ENCODE measurements at regions not wholly inside any gene's neighbourhood (a gene's known extent, or its start where the extent isn't known, plus 50 kb on each side); places are given as distances from the start of the nearest gene placed in this dataset.

GRCh38 chr11:19366992-19367709 lies 126.4 kb upstream of the E2F8 start:
- Histone ChIP-seq H3K36me3 (no peaks in the 10 kb centered on the region), H3K4me1 (peaks cover 0 to 5% of the 10 kb centered on the region in 2 donors), H3K27me3 (no peaks in the 10 kb centered on the region), H3K4me3 (no peak overlapping the region), H3K9me3 (no peaks in the 10 kb centered on the region), H3K27ac (no peak overlapping the region)
- DNase-seq (no peak), ATAC-seq (no peak)
- TF ChIP-seq, protein P1, sequence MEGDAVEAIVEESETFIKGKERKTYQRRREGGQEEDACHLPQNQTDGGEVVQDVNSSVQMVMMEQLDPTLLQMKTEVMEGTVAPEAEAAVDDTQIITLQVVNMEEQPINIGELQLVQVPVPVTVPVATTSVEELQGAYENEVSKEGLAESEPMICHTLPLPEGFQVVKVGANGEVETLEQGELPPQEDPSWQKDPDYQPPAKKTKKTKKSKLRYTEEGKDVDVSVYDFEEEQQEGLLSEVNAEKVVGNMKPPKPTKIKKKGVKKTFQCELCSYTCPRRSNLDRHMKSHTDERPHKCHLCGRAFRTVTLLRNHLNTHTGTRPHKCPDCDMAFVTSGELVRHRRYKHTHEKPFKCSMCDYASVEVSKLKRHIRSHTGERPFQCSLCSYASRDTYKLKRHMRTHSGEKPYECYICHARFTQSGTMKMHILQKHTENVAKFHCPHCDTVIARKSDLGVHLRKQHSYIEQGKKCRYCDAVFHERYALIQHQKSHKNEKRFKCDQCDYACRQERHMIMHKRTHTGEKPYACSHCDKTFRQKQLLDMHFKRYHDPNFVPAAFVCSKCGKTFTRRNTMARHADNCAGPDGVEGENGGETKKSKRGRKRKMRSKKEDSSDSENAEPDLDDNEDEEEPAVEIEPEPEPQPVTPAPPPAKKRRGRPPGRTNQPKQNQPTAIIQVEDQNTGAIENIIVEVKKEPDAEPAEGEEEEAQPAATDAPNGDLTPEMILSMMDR (IDR thresholded peaks at IDR 0.05), result no peak
- intact Hi-C loops (cut with DNase I), result no loop called here

DNA sequence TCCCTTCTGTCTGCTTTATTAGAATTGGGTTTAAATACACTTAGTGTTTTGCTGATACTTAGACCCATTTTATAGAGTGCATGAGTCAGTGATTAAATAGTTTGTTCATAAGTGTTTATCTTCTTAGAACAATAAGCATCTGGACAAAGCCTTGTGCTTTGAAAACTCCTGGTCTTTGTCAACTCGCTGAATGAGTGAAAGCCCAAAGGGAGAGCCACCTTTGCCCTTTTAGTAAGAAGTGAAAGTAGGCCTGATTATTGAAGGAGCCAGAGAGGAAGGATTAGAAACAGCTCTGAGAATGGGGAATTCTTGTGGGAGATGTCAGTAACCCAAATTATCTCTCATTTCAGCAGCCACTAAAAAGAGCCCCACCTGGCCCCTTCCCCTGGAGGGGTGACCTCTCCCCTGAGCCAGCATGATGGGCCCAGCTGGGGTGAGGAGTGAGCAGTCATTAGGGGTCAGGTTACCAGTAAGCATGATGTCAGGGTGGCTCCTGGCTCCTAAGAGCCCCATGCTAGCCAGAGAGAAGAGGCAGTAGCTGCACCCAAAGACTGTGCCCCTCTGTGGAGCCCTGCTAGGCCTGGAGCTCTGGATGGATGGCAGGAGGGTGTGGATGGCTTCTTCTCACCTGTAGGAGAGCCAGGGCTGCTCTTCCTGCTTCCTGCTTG lies 125.1 kb upstream of the E2F8 start:
- TF ChIP-seq, protein P1 (IDR thresholded peaks at IDR 0.05), result no peak

GRCh38 chr11:19359221-19360000 lies 118.7 kb upstream of the E2F8 start:
- H3K36me3 ChIP-seq, result no peaks in the 10 kb centered on the region
- TF ChIP-seq, protein P1 (IDR thresholded peaks at IDR 0.05), result no peak
- ATAC-seq (no peak), DNase-seq (no peak)
- H3K27me3 ChIP-seq, result peaks cover 0 to 4% of the 10 kb centered on the region in 2 donors
- no peaks in the 10 kb centered on the region for H3K9me3 ChIP-seq
- H3K27ac ChIP-seq, result no peak overlapping the region
- H3K4me3 ChIP-seq, result no peak overlapping the region
- no peaks in the 10 kb centered on the region for H3K4me1 ChIP-seq
- intact Hi-C loops (cut with DNase I), result no loop called here

More for the DNA sequence above, 125.1 kb upstream of the E2F8 start:
- DNase-seq, result no peak
- Histone ChIP-seq H3K27me3 (no peaks in the 10 kb centered on the region), H3K36me3 (no peaks in the 10 kb centered on the region), H3K4me1 (peaks cover 0 to 5% of the 10 kb centered on the region in 2 donors), H3K9me3 (no peaks in the 10 kb centered on the region), H3K4me3 (no peak overlapping the region), H3K27ac (no peak overlapping the region)
- ATAC-seq, result no peak
- intact Hi-C loops (cut with DNase I), result no loop called here

DNA sequence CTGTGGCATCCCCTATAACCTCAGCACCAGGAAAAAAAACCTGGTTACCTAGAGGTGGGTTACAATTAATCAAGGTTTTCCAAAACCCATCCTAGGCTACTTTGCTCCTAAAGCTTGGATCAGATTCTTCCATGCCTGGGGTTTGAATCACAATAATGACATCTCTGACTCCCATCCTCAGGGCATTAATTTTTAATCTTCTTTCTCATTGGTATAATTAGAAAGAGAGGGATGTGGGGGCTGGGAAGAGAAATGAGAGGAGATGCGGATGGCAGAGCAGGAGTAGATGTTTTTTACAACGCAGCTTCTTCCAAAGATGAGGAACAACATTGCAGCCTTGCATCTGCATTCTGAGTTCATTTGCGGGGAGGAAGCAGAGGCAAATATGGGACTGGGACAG lies 117.2 kb upstream of the E2F8 start:
- no peaks in the 10 kb centered on the region for H3K4me1 ChIP-seq
- peaks cover 0 to 17% of the 10 kb centered on the region in 2 donors for H3K27me3 ChIP-seq
- TF ChIP-seq, protein P1 (IDR thresholded peaks at IDR 0.05), result no peak
- no peak overlapping the region for H3K4me3 ChIP-seq
- H3K36me3 ChIP-seq, result no peaks in the 10 kb centered on the region
- no peak overlapping the region for H3K27ac ChIP-seq
- DNase-seq (no peak), ATAC-seq (no peak)
- no peaks in the 10 kb centered on the region for H3K9me3 ChIP-seq
- intact Hi-C loops (cut with DNase I), result no loop called here

DNA sequence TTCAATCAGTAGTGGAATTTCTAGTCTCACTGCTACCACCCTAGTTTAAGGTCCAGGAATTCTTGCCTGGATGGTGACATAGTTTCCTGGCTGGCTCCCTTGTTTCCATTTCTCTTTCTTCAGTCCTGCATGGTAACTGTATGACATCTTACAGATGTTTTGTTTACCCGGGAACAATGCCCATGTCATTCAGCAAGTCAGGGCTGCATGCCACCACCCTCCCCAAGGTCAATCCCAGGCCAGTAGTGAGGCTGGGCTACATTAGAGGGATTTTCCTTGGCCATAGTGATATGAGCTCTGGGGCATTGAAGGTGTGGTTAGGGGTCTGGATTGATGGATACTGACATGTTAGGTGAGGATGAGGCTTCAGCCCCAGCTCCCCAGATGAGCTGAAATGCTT lies 114.9 kb upstream of the E2F8 start:
- H3K4me3 ChIP-seq, result no peak overlapping the region
- DNase-seq (no peak), ATAC-seq (no peak)
- H3K27me3 ChIP-seq, result peaks cover 0 to 31% of the 10 kb centered on the region in 2 donors
- intact Hi-C loops (cut with DNase I), result no loop called here
- TF ChIP-seq, protein P1 (IDR thresholded peaks at IDR 0.05), result no peak
- no peaks in the 10 kb centered on the region for H3K4me1 ChIP-seq
- H3K36me3 ChIP-seq, result no peaks in the 10 kb centered on the region
- no peaks in the 10 kb centered on the region for H3K9me3 ChIP-seq
- H3K27ac ChIP-seq, result no peak overlapping the region

All from left lung (tissue), 4 donors.